ENCODE measurements at regions not wholly inside any gene's neighbourhood (a gene's known extent, or its start where the extent isn't known, plus 50 kb on each side); places are given as distances from the start of the nearest gene placed in this dataset.

DNA sequence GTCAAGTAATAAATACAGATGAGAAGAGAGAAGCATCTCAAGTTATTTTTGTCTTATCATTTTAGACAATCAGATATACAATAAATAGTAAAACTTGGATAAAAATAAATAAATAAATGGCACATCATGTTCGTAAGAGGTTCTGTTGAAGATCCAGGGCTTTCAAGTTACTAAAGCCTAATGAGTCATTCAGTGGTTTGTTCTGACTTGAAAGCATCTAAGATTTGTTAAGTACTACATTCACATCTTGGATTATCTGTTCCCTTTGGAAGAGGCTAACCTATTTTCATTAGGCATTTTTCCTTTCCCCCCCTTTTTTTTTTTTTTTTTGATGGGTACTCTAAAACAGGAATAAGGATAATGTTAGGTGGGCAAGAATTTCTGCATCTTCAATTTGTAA lies 429.3 kb downstream of the PCDH20 start:
- Histone ChIP-seq H3K9me3 (ENCODE audit: low read depth) (no peaks in the 10 kb centered on the region), H3K27ac (no peak overlapping the region), H3K4me2 (no peak overlapping the region), H3K36me3 (replicated peaks; ENCODE audit: insufficient read depth, low read depth) (no peaks in the 10 kb centered on the region), H4K20me1 (ENCODE audit: insufficient read depth, poor library complexity, severe bottlenecking) (no peaks in the 10 kb centered on the region), H3K9me2 (replicated peaks; ENCODE audit: insufficient read depth) (no peaks in the 10 kb centered on the region), H3K27me3 (no peaks in the 10 kb centered on the region), H3K4me3 (no peak overlapping the region), H2AFZ (no peak overlapping the region), H3K4me1 (ENCODE audit: insufficient read depth) (no peaks in the 10 kb centered on the region), H3K79me2 (no peaks in the 10 kb centered on the region)
- no peak for DNase-seq (ENCODE audit: low spot score)
- TF ChIP-seq EZH2phosphoT487 (IDR thresholded peaks at IDR 0.05; ENCODE audit: low read depth, severe bottlenecking, unreplicated experiment) (no peak), EZH2 (IDR thresholded peaks at IDR 0.05; ENCODE audit: borderline replicate concordance) (no peak)
- TF ChIP-seq, protein P1, sequence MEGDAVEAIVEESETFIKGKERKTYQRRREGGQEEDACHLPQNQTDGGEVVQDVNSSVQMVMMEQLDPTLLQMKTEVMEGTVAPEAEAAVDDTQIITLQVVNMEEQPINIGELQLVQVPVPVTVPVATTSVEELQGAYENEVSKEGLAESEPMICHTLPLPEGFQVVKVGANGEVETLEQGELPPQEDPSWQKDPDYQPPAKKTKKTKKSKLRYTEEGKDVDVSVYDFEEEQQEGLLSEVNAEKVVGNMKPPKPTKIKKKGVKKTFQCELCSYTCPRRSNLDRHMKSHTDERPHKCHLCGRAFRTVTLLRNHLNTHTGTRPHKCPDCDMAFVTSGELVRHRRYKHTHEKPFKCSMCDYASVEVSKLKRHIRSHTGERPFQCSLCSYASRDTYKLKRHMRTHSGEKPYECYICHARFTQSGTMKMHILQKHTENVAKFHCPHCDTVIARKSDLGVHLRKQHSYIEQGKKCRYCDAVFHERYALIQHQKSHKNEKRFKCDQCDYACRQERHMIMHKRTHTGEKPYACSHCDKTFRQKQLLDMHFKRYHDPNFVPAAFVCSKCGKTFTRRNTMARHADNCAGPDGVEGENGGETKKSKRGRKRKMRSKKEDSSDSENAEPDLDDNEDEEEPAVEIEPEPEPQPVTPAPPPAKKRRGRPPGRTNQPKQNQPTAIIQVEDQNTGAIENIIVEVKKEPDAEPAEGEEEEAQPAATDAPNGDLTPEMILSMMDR (IDR thresholded peaks at IDR 0.05; ENCODE audit: poor library complexity) = no peak
- WGBS (ENCODE audit: low lambda C conversion rate, missing lambda C conversion rate) = 59% methylated on average over 1 of the region's 1 CpG

GRCh38 chr13:60981407-60981806 lies 434.2 kb downstream of the PCDH20 start:
- no peak for DNase-seq (ENCODE audit: low spot score)
- Histone ChIP-seq H3K36me3 (replicated peaks; ENCODE audit: insufficient read depth, low read depth) (no peaks in the 10 kb centered on the region), H3K9me2 (replicated peaks; ENCODE audit: insufficient read depth) (no peaks in the 10 kb centered on the region), H3K27me3 (no peaks in the 10 kb centered on the region), H3K9me3 (ENCODE audit: low read depth) (no peaks in the 10 kb centered on the region), H3K27ac (no peak overlapping the region), H3K79me2 (no peaks in the 10 kb centered on the region), H3K4me2 (no peak overlapping the region), H3K4me3 (no peak overlapping the region), H2AFZ (no peak overlapping the region), H3K4me1 (ENCODE audit: insufficient read depth) (no peaks in the 10 kb centered on the region), H4K20me1 (ENCODE audit: insufficient read depth, poor library complexity, severe bottlenecking) (no peaks in the 10 kb centered on the region)
- TF ChIP-seq EZH2 (IDR thresholded peaks at IDR 0.05; ENCODE audit: borderline replicate concordance) (no peak), EZH2phosphoT487 (IDR thresholded peaks at IDR 0.05; ENCODE audit: low read depth, severe bottlenecking, unreplicated experiment) (no peak)
- TF ChIP-seq, protein P1 (IDR thresholded peaks at IDR 0.05; ENCODE audit: poor library complexity) = no peak
- WGBS (ENCODE audit: low lambda C conversion rate, missing lambda C conversion rate) = 81% methylated on average over 3 of the region's 3 CpGs

GRCh38 chr13:60976367-60976766 lies 439.3 kb downstream of the PCDH20 start:
- Histone ChIP-seq H3K36me3 (replicated peaks; ENCODE audit: insufficient read depth, low read depth) (no peaks in the 10 kb centered on the region), H2AFZ (no peak overlapping the region), H3K4me1 (ENCODE audit: insufficient read depth) (no peaks in the 10 kb centered on the region), H3K9me2 (replicated peaks; ENCODE audit: insufficient read depth) (no peaks in the 10 kb centered on the region), H3K9me3 (ENCODE audit: low read depth) (no peaks in the 10 kb centered on the region), H3K27me3 (no peaks in the 10 kb centered on the region), H3K4me3 (no peak overlapping the region), H3K79me2 (no peaks in the 10 kb centered on the region), H3K27ac (no peak overlapping the region), H3K4me2 (no peak overlapping the region), H4K20me1 (ENCODE audit: insufficient read depth, poor library complexity, severe bottlenecking) (no peaks in the 10 kb centered on the region)
- no peak for TF ChIP-seq EZH2phosphoT487 (IDR thresholded peaks at IDR 0.05; ENCODE audit: low read depth, severe bottlenecking, unreplicated experiment)
- TF ChIP-seq, protein P1 (IDR thresholded peaks at IDR 0.05; ENCODE audit: poor library complexity) = no peak
- no peak for TF ChIP-seq EZH2 (IDR thresholded peaks at IDR 0.05; ENCODE audit: borderline replicate concordance)
- no peak for DNase-seq (ENCODE audit: low spot score)

GRCh38 chr13:60974296-60974695 lies 441.4 kb downstream of the PCDH20 start:
- no peaks in the 10 kb centered on the region for H3K9me2 ChIP-seq (replicated peaks; ENCODE audit: insufficient read depth)
- no peaks in the 10 kb centered on the region for H3K36me3 ChIP-seq (replicated peaks; ENCODE audit: insufficient read depth, low read depth)
- H3K4me1 ChIP-seq (ENCODE audit: insufficient read depth) = no peaks in the 10 kb centered on the region
- 12% methylated on average over 1 of the region's 1 CpG for WGBS (ENCODE audit: low lambda C conversion rate, missing lambda C conversion rate)
- no peak overlapping the region for H3K4me3 ChIP-seq
- H3K27me3 ChIP-seq = no peaks in the 10 kb centered on the region
- H3K79me2 ChIP-seq = no peaks in the 10 kb centered on the region
- H4K20me1 ChIP-seq (ENCODE audit: insufficient read depth, poor library complexity, severe bottlenecking) = no peaks in the 10 kb centered on the region
- H2AFZ ChIP-seq = no peak overlapping the region
- H3K9me3 ChIP-seq (ENCODE audit: low read depth) = no peaks in the 10 kb centered on the region
- no peak overlapping the region for H3K4me2 ChIP-seq
- DNase-seq (ENCODE audit: low spot score) = no peak
- H3K27ac ChIP-seq = no peak overlapping the region
- TF ChIP-seq EZH2phosphoT487 (IDR thresholded peaks at IDR 0.05; ENCODE audit: low read depth, severe bottlenecking, unreplicated experiment) (no peak), EZH2 (IDR thresholded peaks at IDR 0.05; ENCODE audit: borderline replicate concordance) (no peak)
- TF ChIP-seq, protein P1 (IDR thresholded peaks at IDR 0.05; ENCODE audit: poor library complexity) = no peak

Data from hepatocyte (in vitro differentiated cells).